Astrocyte (in vitro differentiated cells and primary cell): ENCODE measurements at regions not wholly inside any gene's neighbourhood (a gene's known extent, or its start where the extent isn't known, plus 50 kb on each side); places are given as distances from the start of the nearest gene placed in this dataset.

Experiments used
- DNase-seq: peaks from one replicate; pipeline ENCODE4 v3.0.0-alpha.2; 2010; ENCODE audit warnings: low read depth
- FAIRE-seq: peaks from 2 replicates; lab custom pipeline; 2011; peaks lifted over from hg19 to GRCh38; lab: Jason Lieb, UNC
- H2AFZ ChIP-seq: 2 replicates; pipeline ENCODE4 v1.6.0; 2012; ENCODE audit warnings: low read depth, low read length, inconsistent platforms
- H3K27ac ChIP-seq: 2 replicates; pipeline ENCODE4 v1.5.1; 2011; ENCODE audit warnings: low read depth, low read length, inconsistent platforms
- H3K27me3 ChIP-seq: 2 replicates; pipeline ENCODE4 v1.6.0; 2011; ENCODE audit warnings: low read length, inconsistent platforms; ENCODE audit not compliant: insufficient read depth
- H3K36me3 ChIP-seq: 2 replicates; pipeline ENCODE4 v1.5.1; 2011; ENCODE audit warnings: low read length, inconsistent platforms; ENCODE audit not compliant: insufficient read depth
- H3K4me1 ChIP-seq: 2 replicates; pipeline ENCODE4 v1.5.1; 2011; ENCODE audit warnings: low read length, inconsistent platforms; ENCODE audit not compliant: insufficient read depth
- H3K4me2 ChIP-seq: 2 replicates; pipeline ENCODE4 v1.6.0; 2012; ENCODE audit warnings: low read length, inconsistent platforms
- H3K4me3 ChIP-seq: 2 replicates; pipeline ENCODE4 v1.5.1; 2011; ENCODE audit warnings: low read depth, mild to moderate bottlenecking, low read length, inconsistent platforms; ENCODE audit not compliant: insufficient read depth
- H3K79me2 ChIP-seq: 2 replicates; pipeline ENCODE4 v1.6.0; 2012; ENCODE audit warnings: mild to moderate bottlenecking, low read length, inconsistent platforms; ENCODE audit not compliant: insufficient read depth
- H3K9ac ChIP-seq: 2 replicates; pipeline ENCODE4 v1.6.0; 2012; ENCODE audit warnings: mild to moderate bottlenecking, low read length, inconsistent platforms
- H3K9me3 ChIP-seq: 2 replicates; pipeline ENCODE4 v1.5.1; 2012; ENCODE audit warnings: low read depth, mild to moderate bottlenecking, low read length, inconsistent platforms; ENCODE audit not compliant: insufficient read depth
- H4K20me1 ChIP-seq: 2 replicates; pipeline ENCODE4 v1.6.0; 2012; ENCODE audit warnings: low read length, inconsistent platforms; ENCODE audit not compliant: insufficient read depth
- H3K27ac Mint-ChIP-seq: one replicate; pipeline ENCODE4 v1.8.0; 2021; ENCODE audit warnings: mild to moderate bottlenecking, mixed read lengths; ENCODE audit not compliant: unreplicated experiment
- H3K27me3 Mint-ChIP-seq: one replicate; pipeline ENCODE4 v1.8.0; 2021; ENCODE audit warnings: low read depth, mixed read lengths; ENCODE audit not compliant: unreplicated experiment
- H3K36me3 Mint-ChIP-seq: one replicate; pipeline ENCODE4 v1.8.0; 2021; ENCODE audit warnings: low read depth, mixed read lengths; ENCODE audit not compliant: unreplicated experiment
- H3K4me1 Mint-ChIP-seq: one replicate; pipeline ENCODE4 v1.8.0; 2021; ENCODE audit warnings: low read depth, mixed read lengths; ENCODE audit not compliant: unreplicated experiment
- H3K4me3 Mint-ChIP-seq: one replicate; pipeline ENCODE4 v1.8.0; 2021; ENCODE audit warnings: mild to moderate bottlenecking, moderate library complexity, mixed read lengths; ENCODE audit not compliant: unreplicated experiment
- H3K9me3 Mint-ChIP-seq: one replicate; pipeline ENCODE4 v1.8.0; 2021; ENCODE audit warnings: mild to moderate bottlenecking, mixed read lengths; ENCODE audit not compliant: unreplicated experiment
- EZH2 ChIP-seq: IDR thresholded peaks from 2 replicates; pipeline ENCODE4 v1.6.1; 2012; ENCODE audit warnings: mild to moderate bottlenecking, low read length, inconsistent platforms; ENCODE audit not compliant: insufficient read depth
- TF ChIP-seq, protein P1 (sequence below): IDR thresholded peaks from 2 replicates; pipeline ENCODE4 v1.5.1; 2011; ENCODE audit warnings: low read depth, mild to moderate bottlenecking, inconsistent platforms, low read length, moderate library complexity; ENCODE audit not compliant: insufficient read depth

DNA sequence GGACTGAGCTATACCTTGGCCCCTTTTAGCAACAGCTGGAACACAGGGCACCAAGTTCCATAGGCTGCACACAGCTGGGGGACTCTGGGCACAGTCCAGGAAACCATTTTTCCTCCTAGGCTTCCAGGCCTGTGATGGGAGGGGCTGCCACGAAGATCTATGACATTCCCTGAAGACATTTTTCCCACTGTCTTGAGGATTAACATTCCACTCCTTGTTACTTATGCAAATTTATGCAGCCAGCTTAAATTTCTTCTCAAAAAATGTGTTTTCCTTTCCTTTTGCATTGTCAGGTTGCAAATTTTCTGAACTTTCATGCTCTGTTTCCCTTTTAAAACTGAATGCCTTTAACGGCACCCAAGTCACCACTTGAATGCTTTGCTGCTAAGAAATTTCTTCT lies 580.1 kb upstream of the FTMT start:
- Mint-ChIP-seq H3K9me3 (no peaks in the 10 kb centered on the region), H3K4me3 (no peak overlapping the region), H3K36me3 (no peaks in the 10 kb centered on the region), H3K27me3 (no peaks in the 10 kb centered on the region), H3K27ac (no peak overlapping the region), H3K4me1 (peaks cover 7% of the 10 kb centered on the region)
- no peaks in the 10 kb centered on the region for H3K27me3 ChIP-seq
- peaks cover 8% of the 10 kb centered on the region for H3K4me1 ChIP-seq
- no peak overlapping the region for H3K27ac ChIP-seq
- no peak overlapping the region for H3K9ac ChIP-seq
- no peaks in the 10 kb centered on the region for H3K36me3 ChIP-seq
- no peaks in the 10 kb centered on the region for H3K9me3 ChIP-seq
- no peaks in the 10 kb centered on the region for H4K20me1 ChIP-seq
- no peaks in the 10 kb centered on the region for H3K79me2 ChIP-seq
- H3K4me3 ChIP-seq = no peak overlapping the region
- FAIRE-seq = no peak
- no peak for TF ChIP-seq EZH2
- H3K4me2 ChIP-seq = no peak overlapping the region
- no peak for DNase-seq
- H2AFZ ChIP-seq = no peak overlapping the region

DNA sequence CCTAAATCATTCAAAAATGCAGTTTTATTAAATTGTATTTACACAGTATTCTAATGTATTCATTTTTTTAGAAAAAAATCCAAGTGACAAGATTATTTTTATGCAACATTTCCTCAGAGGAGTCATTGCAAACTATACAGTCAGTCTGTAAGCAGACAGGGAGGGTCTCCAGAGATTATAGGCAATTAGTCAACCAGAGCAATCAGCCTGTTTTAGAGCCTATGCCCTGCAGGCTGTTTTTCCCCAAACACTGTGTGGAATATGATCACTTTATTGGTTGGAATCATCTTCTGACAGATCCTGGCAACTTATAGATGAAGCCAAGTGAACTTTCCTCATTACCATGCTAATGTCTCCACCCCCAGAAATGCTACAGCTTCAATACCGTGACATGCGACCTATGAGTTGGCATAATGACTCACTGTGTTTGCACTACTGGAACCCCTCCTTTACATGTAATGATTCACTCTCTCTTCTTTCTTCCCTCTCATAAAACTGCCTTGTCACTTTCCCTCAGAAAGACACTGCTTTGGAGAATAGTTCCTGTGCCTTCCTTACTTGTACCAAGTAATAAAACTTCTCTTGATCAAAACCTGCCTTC lies 577.7 kb upstream of the FTMT start:
- TF ChIP-seq, protein P1, sequence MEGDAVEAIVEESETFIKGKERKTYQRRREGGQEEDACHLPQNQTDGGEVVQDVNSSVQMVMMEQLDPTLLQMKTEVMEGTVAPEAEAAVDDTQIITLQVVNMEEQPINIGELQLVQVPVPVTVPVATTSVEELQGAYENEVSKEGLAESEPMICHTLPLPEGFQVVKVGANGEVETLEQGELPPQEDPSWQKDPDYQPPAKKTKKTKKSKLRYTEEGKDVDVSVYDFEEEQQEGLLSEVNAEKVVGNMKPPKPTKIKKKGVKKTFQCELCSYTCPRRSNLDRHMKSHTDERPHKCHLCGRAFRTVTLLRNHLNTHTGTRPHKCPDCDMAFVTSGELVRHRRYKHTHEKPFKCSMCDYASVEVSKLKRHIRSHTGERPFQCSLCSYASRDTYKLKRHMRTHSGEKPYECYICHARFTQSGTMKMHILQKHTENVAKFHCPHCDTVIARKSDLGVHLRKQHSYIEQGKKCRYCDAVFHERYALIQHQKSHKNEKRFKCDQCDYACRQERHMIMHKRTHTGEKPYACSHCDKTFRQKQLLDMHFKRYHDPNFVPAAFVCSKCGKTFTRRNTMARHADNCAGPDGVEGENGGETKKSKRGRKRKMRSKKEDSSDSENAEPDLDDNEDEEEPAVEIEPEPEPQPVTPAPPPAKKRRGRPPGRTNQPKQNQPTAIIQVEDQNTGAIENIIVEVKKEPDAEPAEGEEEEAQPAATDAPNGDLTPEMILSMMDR = no peak
- no peak for TF ChIP-seq EZH2
- Mint-ChIP-seq H3K9me3 (no peaks in the 10 kb centered on the region), H3K4me3 (peak overlapping the region; percentile 55), H3K4me1 (peaks cover 7% of the 10 kb centered on the region), H3K27ac (peak overlapping the region; percentile 96), H3K27me3 (no peaks in the 10 kb centered on the region), H3K36me3 (no peaks in the 10 kb centered on the region)
- Histone ChIP-seq H3K79me2 (no peaks in the 10 kb centered on the region), H3K9me3 (no peaks in the 10 kb centered on the region), H3K4me1 (peaks cover 8% of the 10 kb centered on the region), H3K27me3 (no peaks in the 10 kb centered on the region), H3K4me3 (no peak overlapping the region), H3K9ac (peak overlapping the region; percentile 55), H3K4me2 (peak overlapping the region; percentile 68), H2AFZ (peak overlapping the region; percentile 56), H3K36me3 (no peaks in the 10 kb centered on the region), H4K20me1 (no peaks in the 10 kb centered on the region), H3K27ac (peak overlapping the region; percentile 82)
- DNase-seq = peak; percentile 59
- FAIRE-seq = peak; percentile 85

DNA sequence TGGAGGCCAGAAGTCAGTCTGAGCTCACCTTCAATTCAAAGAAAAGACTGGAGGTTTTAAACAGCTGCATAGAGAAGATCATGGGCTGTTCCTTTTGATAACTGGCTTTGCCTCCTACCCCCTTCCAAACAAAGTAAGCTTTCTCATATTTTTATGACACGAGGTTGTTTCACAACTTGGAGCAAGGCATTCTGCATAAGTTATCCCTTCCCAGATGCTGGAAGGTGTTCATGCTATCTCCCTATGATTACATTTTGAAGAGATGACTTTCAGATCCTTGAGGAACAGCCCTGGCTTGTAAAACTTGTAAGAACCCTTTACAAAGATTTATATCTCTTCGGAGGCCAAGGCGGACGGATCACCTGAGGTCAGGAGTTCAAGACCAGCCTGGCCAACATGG lies 571.9 kb upstream of the FTMT start:
- no peaks in the 10 kb centered on the region for H3K9me3 ChIP-seq
- peaks cover 2% of the 10 kb centered on the region for H3K9me3 Mint-ChIP-seq
- no peaks in the 10 kb centered on the region for H3K36me3 Mint-ChIP-seq
- no peak overlapping the region for H3K27ac ChIP-seq
- H3K36me3 ChIP-seq = no peaks in the 10 kb centered on the region
- no peak overlapping the region for H3K4me2 ChIP-seq
- DNase-seq (no peak), FAIRE-seq (no peak)
- no peak overlapping the region for H3K27ac Mint-ChIP-seq
- H3K27me3 ChIP-seq = no peaks in the 10 kb centered on the region
- no peak overlapping the region for H3K4me3 ChIP-seq
- no peak overlapping the region for H2AFZ ChIP-seq
- H3K27me3 Mint-ChIP-seq = no peaks in the 10 kb centered on the region
- no peak overlapping the region for H3K9ac ChIP-seq
- TF ChIP-seq EZH2 = no peak
- TF ChIP-seq, protein P1 = no peak
- no peaks in the 10 kb centered on the region for H4K20me1 ChIP-seq
- no peaks in the 10 kb centered on the region for H3K79me2 ChIP-seq
- no peaks in the 10 kb centered on the region for H3K4me1 Mint-ChIP-seq
- no peak overlapping the region for H3K4me3 Mint-ChIP-seq
- H3K4me1 ChIP-seq = no peaks in the 10 kb centered on the region
